ENCODE measurements at regions not wholly inside any gene's neighbourhood (a gene's known extent, or its start where the extent isn't known, plus 50 kb on each side); places are given as distances from the start of the nearest gene placed in this dataset.

DNA sequence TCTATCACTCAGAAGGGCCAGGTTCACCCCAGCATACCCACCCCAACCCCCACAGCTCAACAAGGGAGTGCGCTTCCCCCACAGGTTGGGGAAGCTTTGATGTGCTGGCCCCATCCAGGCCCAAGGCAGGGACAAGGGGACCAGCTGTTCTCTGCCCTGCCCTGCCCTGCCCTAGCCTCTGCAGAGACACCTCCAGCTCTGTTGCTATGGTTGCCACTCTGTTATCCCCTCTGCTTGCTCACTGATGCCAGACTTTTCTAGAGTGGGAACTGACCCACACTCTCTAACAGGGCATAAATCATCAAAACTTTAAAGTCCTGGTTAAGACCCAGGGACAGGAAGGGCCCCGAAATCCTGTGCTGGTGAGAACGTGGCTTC is 50.4 kb upstream of the ENPP7 start:
- no peak for DNase-seq

DNA sequence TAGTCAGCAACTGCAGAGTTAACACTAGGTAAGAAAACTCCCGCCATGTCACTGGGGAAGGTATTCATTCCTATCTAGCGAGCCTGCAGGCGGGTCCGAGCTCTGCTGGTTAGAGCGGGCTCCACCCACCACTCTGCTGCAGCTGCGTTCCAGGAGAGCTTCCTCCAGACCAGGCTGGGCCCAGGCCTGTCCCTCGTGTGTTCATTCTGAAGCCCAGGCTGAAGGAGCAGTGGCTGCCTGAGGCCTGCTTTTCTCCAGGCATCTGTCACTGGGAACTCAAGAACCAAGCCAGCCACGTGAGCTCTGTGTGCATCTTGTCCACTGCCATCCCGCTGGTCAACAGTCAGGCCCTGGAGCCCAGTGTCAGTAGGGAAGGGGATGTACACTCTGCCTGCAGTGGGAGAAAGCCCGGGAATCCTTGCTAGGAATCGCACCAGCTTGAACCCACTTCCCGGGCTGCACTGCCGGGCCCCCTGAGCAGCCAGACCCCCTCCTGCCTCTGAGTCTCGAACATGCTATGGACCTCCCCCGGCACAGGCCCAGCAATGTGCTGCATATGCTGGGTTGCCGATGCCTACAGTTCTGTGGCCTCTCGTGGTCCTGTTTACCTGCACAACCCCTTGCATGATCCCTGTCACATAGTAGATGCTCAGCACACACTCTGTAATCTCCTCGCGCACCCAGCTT is 51.0 kb upstream of the ENPP7 start:
- DNase-seq, result no peak

DNA sequence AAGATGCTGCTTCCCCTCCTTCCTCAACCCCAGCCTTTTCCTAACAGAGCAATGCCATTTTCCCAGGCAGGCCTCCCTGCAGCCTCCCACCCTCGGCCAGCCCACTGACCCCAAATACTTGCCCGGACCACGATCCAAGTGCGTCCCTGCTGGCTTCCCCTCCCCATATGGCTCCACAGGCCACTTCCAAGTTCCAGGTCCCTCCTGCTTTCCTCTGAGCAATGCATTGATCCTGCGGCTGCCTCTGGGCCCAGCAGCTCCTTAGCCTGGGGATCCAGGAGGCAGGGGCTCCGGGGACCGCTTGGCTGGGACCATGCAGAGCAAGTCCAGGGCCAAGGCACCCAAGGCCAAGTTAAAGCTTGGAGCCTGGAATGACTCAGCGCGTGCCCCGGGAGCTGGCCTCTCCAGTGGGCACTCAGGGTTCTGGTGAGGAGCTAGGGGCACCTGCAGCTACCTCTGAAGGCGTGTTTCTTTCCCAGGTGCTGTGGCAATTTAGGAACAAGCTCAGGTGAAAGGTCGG is 51.9 kb upstream of the ENPP7 start:
- DNase-seq, result peak; percentile 85

- DNase-seq, result no peak
These were observed 52.5 kb upstream of the ENPP7 start for GRCh38 chr17:79678091-79678735.

DNA sequence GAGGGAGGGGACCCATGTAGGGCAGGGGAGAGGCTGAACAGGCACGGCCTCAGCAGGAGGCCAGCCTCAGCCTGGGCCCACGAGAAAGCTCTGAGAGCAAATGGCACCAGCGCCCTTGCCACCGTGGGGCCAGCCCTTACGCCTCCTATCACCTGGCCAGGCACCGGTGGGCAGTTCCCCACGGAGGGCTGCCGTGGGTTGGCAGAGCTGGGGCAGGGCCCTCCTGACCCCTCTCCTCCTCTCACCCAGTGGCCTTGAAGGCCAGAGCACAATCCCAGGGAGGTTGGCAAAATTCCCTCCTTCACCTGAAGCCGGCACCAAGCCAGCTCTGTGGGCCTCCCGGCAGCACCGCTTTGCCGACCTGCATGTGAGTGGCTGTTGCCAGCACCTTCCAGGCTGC is 53.1 kb upstream of the ENPP7 start:
- DNase-seq, result no peak

DNA sequence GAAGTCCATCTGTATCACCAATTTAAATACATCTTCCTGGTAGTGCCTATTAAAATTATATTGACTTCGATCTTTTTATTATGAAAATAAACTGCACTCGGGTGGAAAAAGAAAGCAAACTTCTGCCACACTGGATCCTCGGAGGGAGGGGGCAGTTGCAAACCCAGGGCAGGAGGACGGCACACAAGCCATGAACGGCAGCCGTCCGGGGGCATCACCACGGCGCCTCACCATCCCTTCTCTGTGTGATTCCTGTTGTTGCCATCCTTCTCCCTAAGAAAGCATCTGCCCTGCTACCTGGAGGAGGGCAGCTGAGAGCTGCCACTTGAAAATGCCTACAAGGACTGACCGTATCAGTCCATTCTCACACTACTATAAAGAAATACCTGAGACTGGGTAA is 53.9 kb upstream of the ENPP7 start:
- DNase-seq, result no peak

GRCh38 chr17:79675413-79675725 is 55.4 kb upstream of the ENPP7 start:
- DNase-seq, result no peak

- no peak for DNase-seq
These were observed 56.0 kb upstream of the ENPP7 start for GRCh38 chr17:79674506-79675412.

DNA sequence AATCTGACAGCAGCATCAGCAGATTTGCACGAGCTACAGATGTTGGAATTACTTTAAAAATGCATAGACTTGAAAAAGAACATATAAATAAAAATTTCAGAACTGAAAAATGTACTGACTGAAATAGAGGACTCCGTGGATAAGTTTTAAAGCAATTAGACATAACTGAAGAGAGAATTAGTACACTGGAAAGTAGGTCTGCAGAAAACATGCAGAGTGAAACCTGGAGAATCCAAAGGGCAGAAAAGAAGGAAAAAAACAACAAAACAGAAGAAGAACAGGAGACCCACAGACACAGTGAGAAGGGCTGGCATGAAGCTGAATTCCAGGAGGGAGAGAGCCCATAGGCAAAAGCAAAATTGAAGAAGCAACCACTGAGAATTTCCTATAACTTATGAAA is 57.2 kb upstream of the ENPP7 start:
- DNase-seq, result no peak

DNA sequence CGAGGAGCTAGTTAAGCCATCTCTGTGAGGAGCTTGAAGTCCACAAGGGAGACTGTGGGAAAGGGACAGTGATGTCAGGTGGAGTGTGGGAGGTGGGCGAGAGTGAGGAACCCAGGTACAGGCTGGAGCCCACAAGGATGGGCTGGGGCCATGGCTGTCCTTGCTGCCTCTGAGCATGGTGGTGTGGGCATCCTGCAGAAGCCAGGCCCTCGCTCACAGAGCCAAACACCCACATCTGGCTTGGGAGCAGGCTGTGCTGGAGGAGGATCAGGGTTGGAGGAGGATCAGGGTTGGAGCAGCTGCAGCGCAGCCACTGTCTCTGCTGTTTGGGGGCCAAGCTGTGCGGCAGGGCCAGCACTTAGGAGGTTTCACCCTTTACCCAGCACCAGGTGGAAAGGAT is 58.2 kb upstream of the ENPP7 start:
- no peak for DNase-seq

DNA sequence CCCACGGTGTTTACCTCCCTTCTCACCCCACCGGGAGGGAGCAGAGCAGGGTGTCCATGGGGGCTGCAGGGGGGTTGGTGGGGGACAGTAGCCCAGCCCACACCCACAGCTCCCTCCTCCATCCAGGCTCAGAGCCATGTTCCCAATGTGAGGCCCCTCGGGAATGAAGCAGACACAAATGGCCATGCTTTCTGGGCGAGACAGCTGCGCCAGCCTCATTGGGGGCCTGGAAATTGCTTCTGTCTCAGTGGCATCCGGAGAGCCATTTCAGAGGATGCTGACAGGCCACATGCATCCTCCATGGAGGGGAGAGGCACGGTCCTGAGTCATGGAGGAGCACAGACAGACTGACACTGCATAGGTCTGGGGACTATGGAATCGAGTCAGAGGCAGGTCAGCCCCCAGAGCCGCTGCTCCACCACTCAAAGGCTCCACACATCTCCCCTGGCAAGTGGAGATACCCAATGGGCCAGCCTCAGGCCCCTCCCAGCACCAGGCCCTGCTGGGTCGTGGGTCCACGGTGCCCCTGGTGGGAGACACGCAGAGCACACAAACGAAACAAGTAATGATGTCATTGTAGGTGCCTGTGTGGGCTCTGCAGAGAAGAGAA is 59.6 kb upstream of the ENPP7 start:
- DNase-seq, result peak; percentile 83

DNA sequence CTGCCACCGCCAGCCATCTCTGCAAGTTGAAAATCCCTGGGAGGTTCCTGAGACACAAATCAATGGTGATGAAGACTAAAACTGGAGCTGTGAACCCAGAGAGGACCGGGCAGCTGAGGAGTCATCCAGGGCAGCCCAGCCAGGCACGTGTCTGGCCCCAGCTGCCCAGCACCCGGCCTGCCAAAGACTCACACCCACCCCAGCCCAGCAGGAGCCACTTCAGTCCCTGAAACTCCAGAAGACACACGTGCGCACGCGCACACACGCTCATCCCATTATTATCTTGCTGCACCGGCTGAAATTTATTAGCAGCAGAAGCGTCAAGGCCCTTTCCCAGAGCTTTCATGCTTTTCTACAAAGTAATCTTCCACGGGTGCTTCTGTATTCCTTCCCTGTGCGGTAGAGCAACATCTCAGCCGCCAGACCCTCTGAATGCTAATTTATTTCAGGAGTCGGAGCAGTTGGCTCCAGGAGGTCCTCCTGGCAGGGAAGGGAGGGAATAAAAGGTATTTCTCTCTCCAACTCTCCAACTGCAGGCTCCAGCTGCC is 59.8 kb upstream of the RBFOX3 start:
- DNase-seq, result peak; percentile 83

GRCh38 chr17:79669861-79670260 is 59.0 kb upstream of the RBFOX3 start:
- DNase-seq, result no peak

DNA sequence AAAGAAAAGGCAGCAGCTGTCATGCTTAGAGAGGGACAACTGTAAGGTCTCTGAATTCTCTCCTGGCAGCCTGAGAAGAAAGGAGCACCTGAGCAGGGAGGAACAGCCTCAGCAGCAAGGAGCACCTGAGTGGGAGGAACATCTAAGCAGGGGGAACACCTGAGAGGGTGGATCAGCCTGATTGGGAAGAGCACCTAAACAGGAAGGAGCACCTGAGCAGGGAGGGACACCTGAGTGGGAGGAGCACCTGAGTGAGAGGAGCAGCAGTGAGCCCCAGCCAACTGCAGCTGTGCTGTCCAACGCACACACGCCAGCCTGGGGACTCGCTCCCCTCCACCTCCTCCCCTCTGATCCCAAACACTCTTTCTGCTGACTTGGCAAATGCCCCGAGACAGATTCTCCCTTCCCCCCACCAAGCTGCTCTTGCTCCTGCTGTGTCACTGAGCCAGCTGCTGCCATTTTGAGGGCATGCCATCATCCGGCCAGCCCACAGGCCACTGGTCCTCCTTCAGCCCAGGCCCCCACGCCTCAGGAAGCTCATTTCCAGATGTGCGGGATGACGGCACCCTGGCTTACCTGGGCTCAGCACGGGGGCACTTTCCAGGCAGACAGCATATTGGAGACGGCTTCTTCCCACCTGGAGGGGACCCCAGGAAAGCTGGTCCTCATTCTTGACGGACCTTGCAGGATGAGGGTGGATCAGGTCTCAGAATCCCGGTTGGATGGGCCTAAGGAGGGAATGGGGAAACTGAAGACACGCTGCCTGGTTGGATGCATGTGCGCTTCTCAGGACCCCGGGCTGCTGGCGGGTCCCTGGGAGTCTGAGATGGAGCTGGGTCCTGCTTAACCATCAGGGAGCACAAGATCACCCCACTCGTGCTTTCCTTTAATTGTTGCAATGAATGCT is 57.7 kb upstream of the RBFOX3 start:
- peak; percentile 66 for DNase-seq

DNA sequence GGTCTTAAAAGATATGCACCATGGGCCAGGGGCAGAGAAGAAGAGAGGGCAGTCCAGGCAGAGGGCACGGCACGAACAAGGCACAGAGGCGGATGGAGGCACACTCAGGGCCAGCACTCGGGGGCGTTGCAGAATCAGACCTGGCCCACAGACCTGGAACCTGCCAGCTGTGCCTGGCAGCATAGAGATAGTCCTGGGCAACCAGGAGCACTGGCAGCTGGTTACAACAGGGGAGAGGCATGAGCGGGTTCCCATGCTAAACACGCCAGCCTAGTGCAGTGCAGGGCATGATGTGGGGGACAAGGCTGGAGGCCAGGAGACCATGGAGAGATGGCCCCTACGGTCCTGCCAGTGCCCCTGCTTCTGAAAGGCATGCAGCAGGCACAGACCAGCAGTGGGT is 56.9 kb upstream of the RBFOX3 start:
- peak; percentile 56 for DNase-seq

DNA sequence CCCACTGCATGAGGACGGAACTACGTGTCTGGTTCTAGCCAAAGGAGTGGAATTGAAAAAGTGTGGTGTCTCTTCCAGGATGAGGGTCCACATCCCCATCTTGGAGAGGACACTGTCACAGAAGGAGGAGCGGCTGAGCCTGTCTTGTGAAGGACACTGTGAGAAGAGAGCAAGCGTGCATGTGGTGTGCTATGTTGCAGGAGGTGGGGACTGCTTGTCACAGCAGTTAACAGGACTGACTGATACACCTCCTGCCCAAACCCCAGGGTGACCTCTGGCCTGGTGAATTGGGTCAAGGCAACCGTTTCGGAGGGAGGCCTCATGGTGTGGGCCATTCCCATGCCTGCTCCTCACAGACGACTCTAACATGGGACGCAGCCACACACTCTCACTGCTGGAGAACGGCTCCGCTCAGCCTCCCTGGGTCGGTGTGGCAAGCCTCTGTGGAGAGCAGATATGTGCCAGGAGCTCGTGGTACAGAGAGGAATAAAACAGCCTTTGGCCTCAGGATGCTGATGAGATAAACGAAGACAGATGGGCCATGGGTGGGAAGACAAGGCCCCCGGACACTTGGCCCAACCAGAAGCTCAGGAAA is 56.4 kb upstream of the RBFOX3 start:
- DNase-seq, result peak; percentile 56

- no peak for DNase-seq
These were observed 55.3 kb upstream of the RBFOX3 start for GRCh38 chr17:79666111-79666510.

DNA sequence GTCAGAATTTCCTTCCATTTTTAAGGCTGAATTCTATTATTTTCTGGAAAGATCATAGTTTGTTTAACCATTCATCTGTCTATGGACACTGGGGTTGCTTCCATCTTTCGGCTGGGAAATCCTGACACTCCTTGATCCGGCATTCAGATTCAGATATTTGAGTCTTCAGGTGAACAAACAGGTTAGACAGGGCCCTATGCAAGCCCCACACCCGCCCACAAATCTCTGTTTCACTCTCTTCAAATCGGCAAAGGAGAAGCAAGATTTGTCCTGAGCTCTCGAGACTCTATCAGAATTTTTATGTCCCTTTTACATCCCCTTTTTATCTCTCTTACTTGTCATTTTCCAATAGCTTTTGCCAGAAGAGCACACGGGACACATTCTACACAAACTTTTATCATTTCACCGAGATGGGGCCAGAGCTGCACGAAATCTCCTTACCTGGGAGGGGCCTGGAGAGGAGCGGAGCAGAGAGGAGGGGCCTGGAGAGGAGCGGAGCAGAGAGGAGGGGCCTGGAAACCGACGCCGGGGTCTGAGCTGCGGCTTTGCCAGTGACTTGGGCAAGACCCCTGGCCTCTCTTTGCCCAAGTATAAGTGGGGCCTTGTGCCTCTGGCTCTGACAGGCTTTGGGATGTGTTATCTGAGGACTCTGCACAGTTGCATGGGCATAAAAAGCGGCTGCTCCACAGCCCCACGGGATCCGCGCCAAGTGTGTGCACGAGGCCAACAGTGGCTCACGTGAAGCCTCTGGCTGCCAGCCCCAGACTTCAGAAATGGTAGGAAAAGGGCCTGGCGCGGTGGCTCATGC is 54.3 kb upstream of the RBFOX3 start:
- peak; percentile 91 for DNase-seq

DNA sequence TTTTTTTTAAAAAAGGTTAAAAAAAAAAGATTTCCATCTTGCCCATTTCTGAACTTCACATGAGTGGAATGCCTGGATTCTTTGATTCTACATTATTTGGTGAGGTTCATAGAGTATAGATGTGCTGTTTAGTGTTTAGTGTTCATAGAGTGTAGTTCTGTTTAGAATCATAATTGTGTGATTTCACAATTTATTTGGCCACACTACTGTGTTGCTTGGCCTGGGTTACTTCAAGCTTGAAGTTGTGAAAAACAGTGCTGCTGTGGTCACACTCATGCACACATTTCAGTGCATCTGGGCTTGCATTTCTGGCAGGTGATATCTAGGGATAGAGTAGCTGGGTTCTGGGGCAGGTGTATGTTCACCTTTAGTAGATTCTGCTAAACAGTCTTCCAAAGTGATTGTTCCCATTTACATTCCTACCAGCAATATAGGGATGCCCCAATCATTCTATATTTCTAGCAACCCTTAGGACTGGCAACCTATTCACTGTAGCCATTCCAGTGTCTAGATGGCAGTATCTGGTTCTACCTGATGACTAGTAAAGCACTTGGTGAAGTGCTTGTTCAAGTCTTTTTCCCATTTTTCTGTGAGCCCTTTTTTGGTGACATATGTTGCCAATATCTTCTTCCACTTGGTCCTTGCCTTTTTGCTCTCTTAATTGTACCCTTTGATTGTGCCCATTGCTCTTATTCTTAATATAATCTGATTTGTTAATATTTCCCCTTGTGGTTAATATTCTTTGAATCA is 50.6 kb upstream of the RBFOX3 start:
- DNase-seq, result no peak

All from NCI-H446 treated with DMSO at 0.1 percent for 48 hours (cell line).